Stomach smooth muscle (tissue), 2 donors: ENCODE measurements at regions not wholly inside any gene's neighbourhood (a gene's known extent, or its start where the extent isn't known, plus 50 kb on each side); places are given as distances from the start of the nearest gene placed in this dataset.

ENCODE experiments used
- H3K27ac ChIP-seq: one replicate; pipeline ENCODE4 v1.7.0; 2013; ENCODE audit warnings: mild to moderate bottlenecking, low read length, inconsistent platforms
- H3K27me3 ChIP-seq, 2 donors: one replicate each; pipeline ENCODE4 v1.7.0; 2013; ENCODE audit warnings: low read length in 2 of 2; ENCODE audit not compliant: insufficient read depth in 2 of 2, control insufficient read depth in 1 of 2
- H3K36me3 ChIP-seq, 2 donors: one replicate each; pipeline ENCODE4 v1.7.0; 2013; ENCODE audit warnings: low read length in 2 of 2; ENCODE audit not compliant: control insufficient read depth in 2 of 2, insufficient read depth in 2 of 2
- H3K4me1 ChIP-seq: one replicate; pipeline ENCODE4 v1.7.0; 2013; ENCODE audit warnings: low read length; ENCODE audit not compliant: control insufficient read depth, insufficient read depth
- H3K4me3 ChIP-seq, 2 donors: one replicate each; pipeline ENCODE4 v1.7.0; 2013; ENCODE audit warnings: low read length in 2 of 2
- H3K9ac ChIP-seq, 2 donors: one replicate each; pipeline ENCODE4 v1.7.0; 2013; ENCODE audit warnings: low read length in 2 of 2, mild to moderate bottlenecking in 1 of 2
- H3K9me3 ChIP-seq, 2 donors: one replicate each; pipeline ENCODE4 v1.7.0; 2013; ENCODE audit warnings: low read length in 2 of 2; ENCODE audit not compliant: control insufficient read depth in 2 of 2
- donor health status: healthy.
- donor health status: Pancreatic carcinoma.

DNA sequence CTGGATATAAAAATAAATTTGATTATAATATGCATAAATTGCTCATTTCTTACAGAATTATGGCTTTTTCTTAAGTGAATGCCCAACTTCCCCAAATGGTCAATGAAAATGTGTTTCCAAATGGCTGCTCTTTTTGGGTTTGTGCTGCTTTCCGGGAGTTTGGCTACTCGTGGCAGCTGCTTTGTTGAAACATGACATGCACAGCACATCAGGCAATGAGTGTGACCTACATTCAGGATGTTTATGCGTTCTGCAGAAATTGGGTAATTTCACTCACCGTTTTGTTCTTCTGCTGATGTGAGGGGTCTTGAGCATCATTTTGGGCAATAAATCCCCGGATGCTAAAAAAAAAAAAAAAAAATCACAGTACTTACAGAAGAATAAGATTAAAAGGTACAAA is 825.0 kb upstream of the KLHL29 start:
- no peak overlapping the region for H3K4me3 ChIP-seq
- H3K36me3 ChIP-seq: no peaks in the 10 kb centered on the region
- H3K9ac ChIP-seq: no peak overlapping the region
- H3K27me3 ChIP-seq: no peaks in the 10 kb centered on the region
- H3K9me3 ChIP-seq: no peaks in the 10 kb centered on the region
- H3K4me1 ChIP-seq: no peaks in the 10 kb centered on the region
- H3K27ac ChIP-seq: no peak overlapping the region

DNA sequence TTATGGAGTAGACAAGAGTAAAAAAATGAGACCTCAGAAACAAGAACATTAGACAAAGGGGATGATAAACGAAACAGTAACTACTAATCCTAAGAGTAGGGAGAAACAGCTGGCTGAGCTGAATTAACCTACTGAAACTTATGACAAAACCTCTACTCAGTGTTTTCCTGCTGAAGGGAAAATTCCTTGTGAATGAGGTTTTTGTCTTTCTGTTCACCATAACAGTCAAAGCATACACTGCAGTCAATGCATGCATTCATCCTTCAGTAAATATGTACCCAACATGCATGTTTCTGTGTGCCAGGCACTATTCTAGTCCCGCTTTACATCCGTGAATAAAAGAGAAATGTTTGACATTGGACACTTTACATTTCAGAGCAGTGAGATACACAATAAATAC is 805.6 kb upstream of the KLHL29 start:
- no peaks in the 10 kb centered on the region for H3K4me1 ChIP-seq
- no peak overlapping the region for H3K4me3 ChIP-seq
- no peak overlapping the region for H3K9ac ChIP-seq
- no peaks in the 10 kb centered on the region for H3K27me3 ChIP-seq
- no peaks in the 10 kb centered on the region for H3K36me3 ChIP-seq
- H3K9me3 ChIP-seq: no peaks in the 10 kb centered on the region
- no peak overlapping the region for H3K27ac ChIP-seq

DNA sequence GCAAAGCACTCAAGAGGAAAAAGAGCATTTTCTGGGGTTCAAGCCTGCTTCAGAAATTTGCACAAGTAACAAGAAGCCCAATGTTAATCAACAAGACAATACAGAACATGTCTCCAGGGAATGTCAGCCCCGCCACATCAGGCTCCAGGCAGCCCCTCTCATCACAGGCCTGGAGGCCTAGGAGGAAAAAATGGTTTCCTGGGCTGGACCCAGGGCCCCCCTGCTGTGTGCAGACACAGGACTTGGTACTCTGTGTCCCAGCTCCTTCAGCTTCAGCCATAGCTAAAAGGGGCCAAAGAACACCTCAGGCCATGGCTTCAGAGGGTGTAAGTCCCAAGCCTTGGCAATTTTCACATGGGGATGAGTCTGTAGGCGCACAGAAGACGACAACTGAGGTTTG is 802.9 kb upstream of the KLHL29 start:
- H3K4me3 ChIP-seq: no peak overlapping the region
- no peak overlapping the region for H3K9ac ChIP-seq
- no peaks in the 10 kb centered on the region for H3K4me1 ChIP-seq
- no peaks in the 10 kb centered on the region for H3K9me3 ChIP-seq
- no peaks in the 10 kb centered on the region for H3K27me3 ChIP-seq
- no peak overlapping the region for H3K27ac ChIP-seq
- H3K36me3 ChIP-seq: no peaks in the 10 kb centered on the region

DNA sequence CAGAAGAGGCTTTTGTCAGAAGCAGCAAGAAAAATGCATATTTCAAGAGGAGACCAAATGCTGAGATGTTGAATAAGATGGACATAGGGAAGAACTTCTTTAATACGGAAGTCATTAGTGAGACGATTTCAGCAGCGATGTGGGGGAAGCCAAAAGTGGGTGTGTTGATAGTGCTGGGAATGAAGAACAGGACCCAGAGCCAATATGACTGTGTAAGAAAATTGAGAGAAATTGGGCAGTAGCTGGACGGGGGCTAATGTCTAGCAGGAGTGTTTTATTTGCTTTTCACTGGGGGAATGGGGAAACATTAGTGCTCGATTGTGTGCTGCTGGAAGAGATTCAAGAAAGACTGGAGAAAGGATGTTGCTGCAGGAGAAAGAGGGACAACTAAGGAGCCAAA is 788.7 kb upstream of the KLHL29 start:
- H3K36me3 ChIP-seq: no peaks in the 10 kb centered on the region
- peaks cover 0 to 4% of the 10 kb centered on the region in 2 donors for H3K9me3 ChIP-seq
- H3K4me1 ChIP-seq: no peaks in the 10 kb centered on the region
- no peaks in the 10 kb centered on the region for H3K27me3 ChIP-seq
- no peak overlapping the region for H3K4me3 ChIP-seq
- no peak overlapping the region for H3K9ac ChIP-seq
- H3K27ac ChIP-seq: no peak overlapping the region

DNA sequence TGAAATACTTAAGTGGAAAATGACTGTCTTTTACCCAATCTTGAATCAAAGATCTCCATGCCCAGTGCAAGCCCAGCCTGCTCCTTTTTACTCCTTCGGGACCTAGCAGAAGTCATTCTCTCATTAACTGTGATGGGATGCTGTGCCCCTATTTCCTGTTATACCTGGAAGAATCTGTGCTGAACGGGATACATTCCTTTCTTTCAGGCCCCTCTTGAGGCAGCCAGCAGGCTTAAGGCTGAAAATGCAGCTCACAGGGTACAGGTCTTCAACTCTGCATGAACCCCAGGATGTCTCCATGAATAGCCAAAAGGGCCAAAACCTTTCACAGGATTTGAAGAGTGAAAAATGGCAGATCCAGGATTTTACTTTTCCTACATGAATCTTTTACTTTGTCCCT is 784.8 kb upstream of the KLHL29 start:
- Histone ChIP-seq H3K27ac (no peak overlapping the region), H3K4me1 (no peaks in the 10 kb centered on the region), H3K36me3 (no peaks in the 10 kb centered on the region)

DNA sequence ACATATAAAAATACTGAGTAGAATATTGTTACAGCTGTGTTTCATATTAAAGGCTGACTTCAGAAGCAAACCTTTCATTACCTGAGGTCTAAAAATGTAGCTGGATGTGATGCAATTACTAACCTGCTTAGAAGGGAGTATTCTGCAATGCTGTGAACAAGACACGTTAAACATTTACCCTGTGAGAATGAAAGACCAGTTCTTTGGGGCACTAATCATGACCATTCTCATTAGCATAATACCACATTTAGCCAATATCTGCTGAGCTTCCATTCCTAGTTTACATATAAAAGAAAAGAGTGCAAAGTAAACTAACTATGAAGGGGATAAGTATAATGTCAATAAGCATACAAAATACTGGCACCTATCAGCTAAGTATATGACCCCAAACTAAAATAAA is 784.0 kb upstream of the KLHL29 start:
- Histone ChIP-seq H3K36me3 (no peaks in the 10 kb centered on the region), H3K4me1 (no peaks in the 10 kb centered on the region), H3K9me3 (no peaks in the 10 kb centered on the region), H3K27me3 (no peaks in the 10 kb centered on the region), H3K27ac (no peak overlapping the region), H3K4me3 (no peak overlapping the region), H3K9ac (no peak overlapping the region)

More for the DNA sequence above, 784.8 kb upstream of the KLHL29 start:
- Histone ChIP-seq H3K4me3 (no peak overlapping the region), H3K9me3 (no peaks in the 10 kb centered on the region), H3K27me3 (no peaks in the 10 kb centered on the region), H3K9ac (no peak overlapping the region)

DNA sequence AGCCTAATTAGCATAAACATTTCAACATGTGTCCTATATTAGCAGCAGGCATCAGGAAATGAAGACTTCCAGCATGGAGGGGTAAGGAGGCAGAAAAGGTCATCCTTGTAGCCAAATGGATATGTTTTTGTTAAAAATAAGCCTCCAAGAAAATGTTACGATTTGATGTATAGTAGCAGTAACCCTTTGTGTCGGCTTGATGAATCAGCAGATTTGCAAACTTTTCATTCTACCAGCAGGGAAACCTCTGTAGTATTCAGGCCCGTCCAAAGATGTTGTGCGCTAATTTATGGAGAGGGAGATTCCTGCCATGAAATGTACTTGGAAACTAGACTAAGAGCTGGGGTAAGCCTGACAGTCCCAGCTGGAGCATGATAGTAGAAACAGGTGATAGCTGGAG is 780.8 kb upstream of the KLHL29 start:
- no peaks in the 10 kb centered on the region for H3K27me3 ChIP-seq
- H3K27ac ChIP-seq: no peak overlapping the region
- no peak overlapping the region for H3K4me3 ChIP-seq
- no peaks in the 10 kb centered on the region for H3K4me1 ChIP-seq
- no peaks in the 10 kb centered on the region for H3K36me3 ChIP-seq
- no peak overlapping the region for H3K9ac ChIP-seq
- H3K9me3 ChIP-seq: no peaks in the 10 kb centered on the region

DNA sequence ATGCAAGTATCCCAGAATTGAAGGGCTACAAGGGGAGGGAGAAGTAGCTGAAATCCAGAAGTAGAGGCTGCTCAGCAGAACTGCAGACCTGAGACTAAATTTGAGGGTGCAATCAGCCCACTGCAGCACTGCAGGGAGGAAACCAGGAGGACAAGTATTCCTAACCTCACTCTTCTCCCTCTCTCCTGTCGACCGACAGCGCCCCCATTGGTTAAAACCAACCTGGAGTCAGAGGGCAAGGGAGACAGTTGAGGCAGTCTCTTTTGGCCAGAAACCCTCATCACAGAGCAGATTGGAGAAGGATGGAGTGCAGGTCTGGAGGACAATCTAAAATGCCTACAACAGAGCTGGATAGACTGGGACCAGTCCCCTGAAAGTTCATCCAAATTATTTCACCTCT is 768.9 kb upstream of the KLHL29 start:
- no peaks in the 10 kb centered on the region for H3K36me3 ChIP-seq
- H3K4me1 ChIP-seq: no peaks in the 10 kb centered on the region
- no peak overlapping the region for H3K27ac ChIP-seq
- no peak overlapping the region for H3K9ac ChIP-seq
- H3K27me3 ChIP-seq: no peaks in the 10 kb centered on the region
- H3K4me3 ChIP-seq: no peak overlapping the region
- H3K9me3 ChIP-seq: no peaks in the 10 kb centered on the region

DNA sequence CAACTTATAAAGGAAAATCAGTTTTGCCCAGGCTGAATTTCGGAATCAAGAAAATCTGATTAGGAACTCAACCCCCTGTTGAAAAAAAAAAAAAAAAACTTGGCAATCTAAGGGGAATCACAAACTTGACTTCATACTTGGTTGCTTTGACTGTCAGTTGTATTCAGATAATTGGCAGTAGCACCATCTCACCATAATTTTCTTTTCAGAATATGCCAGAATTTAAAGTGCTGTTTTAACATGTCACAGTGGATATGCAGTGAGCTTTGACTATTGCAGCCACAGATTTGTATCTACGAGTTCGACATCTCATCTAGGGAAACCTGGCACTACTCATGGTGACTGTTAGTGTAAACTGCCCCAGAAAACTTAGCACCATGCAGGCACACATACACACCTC is 761.4 kb upstream of the KLHL29 start:
- Histone ChIP-seq H3K4me3 (no peak overlapping the region), H3K9me3 (no peaks in the 10 kb centered on the region), H3K9ac (no peak overlapping the region), H3K36me3 (no peaks in the 10 kb centered on the region), H3K4me1 (peaks cover 4% of the 10 kb centered on the region), H3K27ac (no peak overlapping the region), H3K27me3 (no peaks in the 10 kb centered on the region)

DNA sequence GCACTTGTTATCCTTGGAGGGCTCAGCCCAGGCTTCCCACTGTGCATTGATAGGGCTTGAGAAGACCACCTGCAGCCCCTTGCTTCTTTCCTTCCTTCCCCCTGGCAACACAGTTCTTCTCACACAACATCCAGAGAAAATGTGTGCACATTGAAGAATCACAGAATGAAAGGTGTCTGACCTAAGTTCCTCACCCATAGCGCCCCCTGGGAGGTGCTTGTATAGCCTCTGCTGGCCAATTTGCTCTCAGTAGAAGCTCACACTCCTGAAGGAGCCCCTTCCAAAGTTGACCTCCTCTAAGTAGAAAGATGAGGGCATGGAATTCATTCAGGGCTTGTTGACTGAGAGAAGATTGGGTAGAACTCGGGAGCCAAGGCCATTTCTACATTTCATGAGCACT is 758.4 kb upstream of the KLHL29 start:
- Histone ChIP-seq H3K27ac (no peak overlapping the region), H3K4me1 (peaks cover 4% of the 10 kb centered on the region), H3K9me3 (no peaks in the 10 kb centered on the region), H3K4me3 (no peak overlapping the region), H3K36me3 (no peaks in the 10 kb centered on the region), H3K27me3 (no peaks in the 10 kb centered on the region), H3K9ac (no peak overlapping the region)

DNA sequence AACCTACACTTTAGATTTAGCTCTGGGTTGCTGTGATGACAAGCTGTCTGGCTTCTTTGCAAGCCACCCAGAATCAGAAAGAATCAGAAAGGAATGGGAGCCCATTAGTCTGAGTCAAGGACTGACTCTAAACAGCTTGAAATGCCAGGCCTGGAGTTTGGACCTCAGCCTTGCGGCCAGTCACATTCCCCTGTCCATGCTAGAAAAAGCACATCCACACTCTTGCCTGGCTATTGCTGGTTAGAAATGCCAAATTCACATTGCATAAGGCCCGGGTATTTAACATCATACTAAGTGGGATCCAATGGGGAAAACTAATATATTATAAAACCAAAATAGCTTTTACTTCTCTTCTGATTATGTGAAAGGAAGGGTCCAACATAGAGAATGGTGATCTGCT is 756.8 kb upstream of the KLHL29 start:
- Histone ChIP-seq H3K27ac (no peak overlapping the region), H3K9me3 (no peaks in the 10 kb centered on the region), H3K4me1 (peaks cover 4% of the 10 kb centered on the region), H3K27me3 (no peaks in the 10 kb centered on the region), H3K4me3 (no peak overlapping the region), H3K36me3 (no peaks in the 10 kb centered on the region), H3K9ac (no peak overlapping the region)

DNA sequence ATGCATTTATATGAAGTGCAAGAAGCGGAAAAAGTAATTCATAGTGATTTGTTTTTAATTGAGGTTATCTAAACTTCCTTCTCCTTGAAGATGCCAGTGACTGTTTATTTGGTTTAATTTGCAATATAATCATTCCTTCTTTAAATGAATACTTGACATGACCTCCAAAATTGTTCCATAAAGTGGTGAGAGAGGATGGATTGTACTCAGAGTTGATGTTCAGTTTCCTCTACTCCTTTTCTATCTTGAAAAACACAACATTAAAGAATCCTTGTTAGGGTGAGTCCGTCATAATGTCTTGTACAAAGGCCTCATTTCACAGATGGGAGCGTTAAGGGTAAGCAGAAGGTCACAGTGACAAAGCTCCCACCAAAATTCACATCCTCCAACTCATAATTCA is 756.1 kb upstream of the KLHL29 start:
- no peaks in the 10 kb centered on the region for H3K9me3 ChIP-seq
- H3K27ac ChIP-seq: no peak overlapping the region
- H3K4me1 ChIP-seq: peaks cover 4% of the 10 kb centered on the region
- no peak overlapping the region for H3K9ac ChIP-seq
- no peak overlapping the region for H3K4me3 ChIP-seq
- no peaks in the 10 kb centered on the region for H3K27me3 ChIP-seq
- no peaks in the 10 kb centered on the region for H3K36me3 ChIP-seq
